ENCODE measurements at regions not wholly inside any gene's neighbourhood (a gene's known extent, or its start where the extent isn't known, plus 50 kb on each side); places are given as distances from the start of the nearest gene placed in this dataset.
"Not testable (repeated sequence)": the region's sequence is repeated elsewhere in the genome, so short reads cannot be mapped to it uniquely, and the experiment has no call there.

GRCh38 chr13:78866076-78866475, 207.1 kb upstream of the OBI1 start:
- not testable (repeated sequence) for H3K9me3 Mint-ChIP-seq (ENCODE audit: low read depth); H3K4me3 Mint-ChIP-seq; H3K36me3 Mint-ChIP-seq; H3K27ac Mint-ChIP-seq; H3K27me3 Mint-ChIP-seq; H3K4me1 Mint-ChIP-seq (ENCODE audit: low read depth)

- Mint-ChIP-seq H3K9me3 (ENCODE audit: low read depth) (no peaks in the 10 kb centered on the region), H3K27me3 (peaks cover 5% of the 10 kb centered on the region), H3K4me1 (ENCODE audit: low read depth) (no peaks in the 10 kb centered on the region), H3K4me3 (no peak overlapping the region), H3K36me3 (no peaks in the 10 kb centered on the region), H3K27ac (no peak overlapping the region)
Measured at GRCh38 chr13:78862446-78862845, 203.5 kb upstream of the OBI1 start.

GRCh38 chr13:78852709-78853108, 193.8 kb upstream of the OBI1 start:
- no peak overlapping the region for H3K4me3 Mint-ChIP-seq
- H3K9me3 Mint-ChIP-seq (ENCODE audit: low read depth) = peaks cover 8% of the 10 kb centered on the region
- peaks cover 3% of the 10 kb centered on the region for H3K27me3 Mint-ChIP-seq
- H3K27ac Mint-ChIP-seq = no peak overlapping the region
- H3K36me3 Mint-ChIP-seq = no peaks in the 10 kb centered on the region
- no peaks in the 10 kb centered on the region for H3K4me1 Mint-ChIP-seq (ENCODE audit: low read depth)

- Mint-ChIP-seq H3K9me3 (ENCODE audit: low read depth) (no peaks in the 10 kb centered on the region), H3K4me3 (no peak overlapping the region), H3K27ac (no peak overlapping the region), H3K36me3 (no peaks in the 10 kb centered on the region), H3K27me3 (peaks cover 6% of the 10 kb centered on the region), H3K4me1 (ENCODE audit: low read depth) (no peaks in the 10 kb centered on the region)
Measured at GRCh38 chr13:78845656-78846365, 186.9 kb upstream of the OBI1 start.

GRCh38 chr13:78844106-78844505, 185.2 kb upstream of the OBI1 start:
- Mint-ChIP-seq H3K4me3 (no peak overlapping the region), H3K36me3 (no peaks in the 10 kb centered on the region), H3K4me1 (ENCODE audit: low read depth) (no peaks in the 10 kb centered on the region), H3K27me3 (peaks cover 3% of the 10 kb centered on the region), H3K9me3 (ENCODE audit: low read depth) (no peaks in the 10 kb centered on the region), H3K27ac (no peak overlapping the region)

GRCh38 chr13:78841358-78841963, 182.5 kb upstream of the OBI1 start:
- Mint-ChIP-seq H3K27ac (no peak overlapping the region), H3K9me3 (ENCODE audit: low read depth) (no peaks in the 10 kb centered on the region), H3K4me1 (ENCODE audit: low read depth) (no peaks in the 10 kb centered on the region), H3K4me3 (no peak overlapping the region), H3K27me3 (peaks cover 3% of the 10 kb centered on the region), H3K36me3 (no peaks in the 10 kb centered on the region)

GRCh38 chr13:78836238-78836784, 177.4 kb upstream of the OBI1 start:
- no peaks in the 10 kb centered on the region for H3K36me3 Mint-ChIP-seq
- H3K4me1 Mint-ChIP-seq (ENCODE audit: low read depth) = no peaks in the 10 kb centered on the region
- H3K27ac Mint-ChIP-seq = no peak overlapping the region
- no peak overlapping the region for H3K4me3 Mint-ChIP-seq
- no peaks in the 10 kb centered on the region for H3K9me3 Mint-ChIP-seq (ENCODE audit: low read depth)
- peaks cover 3% of the 10 kb centered on the region for H3K27me3 Mint-ChIP-seq

- H3K9me3 Mint-ChIP-seq (ENCODE audit: low read depth) = no peaks in the 10 kb centered on the region
- H3K4me1 Mint-ChIP-seq (ENCODE audit: low read depth) = no peaks in the 10 kb centered on the region
- no peaks in the 10 kb centered on the region for H3K36me3 Mint-ChIP-seq
- no peak overlapping the region for H3K4me3 Mint-ChIP-seq
- H3K27ac Mint-ChIP-seq = no peak overlapping the region
- peaks cover 15% of the 10 kb centered on the region for H3K27me3 Mint-ChIP-seq
Measured at GRCh38 chr13:78832461-78832860, 173.5 kb upstream of the OBI1 start.

GRCh38 chr13:78830508-78830907, 171.6 kb upstream of the OBI1 start:
- no peaks in the 10 kb centered on the region for H3K9me3 Mint-ChIP-seq (ENCODE audit: low read depth)
- H3K4me3 Mint-ChIP-seq = no peak overlapping the region
- no peak overlapping the region for H3K27ac Mint-ChIP-seq
- H3K27me3 Mint-ChIP-seq = peaks cover 15% of the 10 kb centered on the region
- no peaks in the 10 kb centered on the region for H3K4me1 Mint-ChIP-seq (ENCODE audit: low read depth)
- H3K36me3 Mint-ChIP-seq = no peaks in the 10 kb centered on the region

GRCh38 chr13:78829821-78830220, 170.9 kb upstream of the OBI1 start:
- Mint-ChIP-seq H3K36me3 (no peaks in the 10 kb centered on the region), H3K4me3 (no peak overlapping the region), H3K9me3 (ENCODE audit: low read depth) (no peaks in the 10 kb centered on the region), H3K27me3 (peaks cover 15% of the 10 kb centered on the region), H3K4me1 (ENCODE audit: low read depth) (no peaks in the 10 kb centered on the region), H3K27ac (no peak overlapping the region)

- Mint-ChIP-seq H3K4me1 (ENCODE audit: low read depth) (no peaks in the 10 kb centered on the region), H3K36me3 (no peaks in the 10 kb centered on the region), H3K4me3 (no peak overlapping the region), H3K27ac (no peak overlapping the region), H3K9me3 (ENCODE audit: low read depth) (no peaks in the 10 kb centered on the region), H3K27me3 (peaks cover 12% of the 10 kb centered on the region)
Measured at GRCh38 chr13:78827471-78827870, 168.5 kb upstream of the OBI1 start.

- Mint-ChIP-seq H3K4me3 (no peak overlapping the region), H3K27me3 (peaks cover 12% of the 10 kb centered on the region), H3K9me3 (ENCODE audit: low read depth) (no peaks in the 10 kb centered on the region), H3K27ac (no peak overlapping the region), H3K36me3 (no peaks in the 10 kb centered on the region), H3K4me1 (ENCODE audit: low read depth) (no peaks in the 10 kb centered on the region)
Measured at GRCh38 chr13:78826936-78827335, 168.0 kb upstream of the OBI1 start.

- Mint-ChIP-seq H3K27me3 (peaks cover 12% of the 10 kb centered on the region), H3K36me3 (no peaks in the 10 kb centered on the region), H3K4me1 (ENCODE audit: low read depth) (no peaks in the 10 kb centered on the region), H3K27ac (no peak overlapping the region), H3K4me3 (no peak overlapping the region), H3K9me3 (ENCODE audit: low read depth) (no peaks in the 10 kb centered on the region)
Measured at GRCh38 chr13:78826312-78826711, 167.4 kb upstream of the OBI1 start.

GRCh38 chr13:78820541-78820940, 161.6 kb upstream of the OBI1 start:
- Mint-ChIP-seq H3K36me3 (no peaks in the 10 kb centered on the region), H3K4me3 (no peak overlapping the region), H3K27ac (no peak overlapping the region), H3K27me3 (peaks cover 3% of the 10 kb centered on the region), H3K4me1 (ENCODE audit: low read depth) (no peaks in the 10 kb centered on the region), H3K9me3 (ENCODE audit: low read depth) (no peaks in the 10 kb centered on the region)

GRCh38 chr13:78816592-78816991, 157.6 kb upstream of the OBI1 start:
- Mint-ChIP-seq H3K27me3 (peaks cover 8% of the 10 kb centered on the region), H3K36me3 (no peaks in the 10 kb centered on the region), H3K27ac (no peak overlapping the region), H3K4me1 (ENCODE audit: low read depth) (no peaks in the 10 kb centered on the region), H3K9me3 (ENCODE audit: low read depth) (no peaks in the 10 kb centered on the region), H3K4me3 (no peak overlapping the region)

GRCh38 chr13:78816154-78816553, 157.2 kb upstream of the OBI1 start:
- Mint-ChIP-seq H3K4me1 (ENCODE audit: low read depth) (no peaks in the 10 kb centered on the region), H3K27ac (no peak overlapping the region), H3K4me3 (no peak overlapping the region), H3K27me3 (peaks cover 8% of the 10 kb centered on the region), H3K9me3 (ENCODE audit: low read depth) (no peaks in the 10 kb centered on the region), H3K36me3 (no peaks in the 10 kb centered on the region)
